Left hindlimb (tissue), 1 donor: ENCODE measurements at regions not wholly inside any gene's neighbourhood (a gene's known extent, or its start where the extent isn't known, plus 50 kb on each side); places are given as distances from the start of the nearest gene placed in this dataset.
"Not testable (repeated sequence)": the region's sequence is repeated elsewhere in the genome, so short reads cannot be mapped to it uniquely, and the experiment has no call there.

ENCODE experiments used
- DNase-seq: peaks from one replicate; pipeline ENCODE4 v3.0.0-alpha.2; 2018

- no peak for DNase-seq
Observed at GRCh38 chrX:40853004-40853815, 117.9 kb upstream of the MED14 start.

GRCh38 chrX:40853816-40854123 is 118.4 kb upstream of the MED14 start:
- DNase-seq = no peak

GRCh38 chrX:40854242-40854641 is 118.9 kb upstream of the MED14 start:
- no peak for DNase-seq

- no peak for DNase-seq
Observed at GRCh38 chrX:40855411-40855810, 120.1 kb upstream of the MED14 start.

GRCh38 chrX:40855932-40856515 is 120.7 kb upstream of the MED14 start:
- no peak for DNase-seq

GRCh38 chrX:40861952-40862554 is 126.7 kb upstream of the MED14 start:
- DNase-seq = not testable (repeated sequence)

- DNase-seq = not testable (repeated sequence)
Observed at GRCh38 chrX:40863260-40863659, 127.9 kb upstream of the MED14 start.

GRCh38 chrX:40863671-40864070 is 128.3 kb upstream of the MED14 start:
- no peak for DNase-seq

- no peak for DNase-seq
Observed at GRCh38 chrX:40864972-40865371, 129.6 kb upstream of the MED14 start.

- DNase-seq = no peak
Observed at GRCh38 chrX:40866893-40867292, 131.6 kb upstream of the MED14 start.

GRCh38 chrX:40867352-40867751 is 132.0 kb upstream of the MED14 start:
- no peak for DNase-seq

- DNase-seq = no peak
Observed at GRCh38 chrX:40868868-40869267, 133.5 kb upstream of the MED14 start.

GRCh38 chrX:40870982-40871381 is 135.6 kb upstream of the MED14 start:
- DNase-seq = not testable (repeated sequence)

GRCh38 chrX:40871385-40872082 is 136.2 kb upstream of the MED14 start:
- DNase-seq = peak; percentile 26

- no peak for DNase-seq
Observed at GRCh38 chrX:40872351-40872750, 137.0 kb upstream of the MED14 start.

- DNase-seq = no peak
Observed at GRCh38 chrX:40875476-40875875, 140.1 kb upstream of the MED14 start.

- DNase-seq = no peak
Observed at GRCh38 chrX:40877887-40878286, 142.5 kb upstream of the MED14 start.

GRCh38 chrX:40878766-40879165 is 143.4 kb upstream of the MED14 start:
- no peak for DNase-seq

- not testable (repeated sequence) for DNase-seq
Observed at GRCh38 chrX:40879172-40879571, 143.8 kb upstream of the MED14 start.

GRCh38 chrX:40880712-40881111 is 145.4 kb upstream of the MED14 start:
- DNase-seq = no peak

GRCh38 chrX:40883021-40883619 is 147.8 kb upstream of the MED14 start:
- DNase-seq = no peak

- DNase-seq = no peak
Observed at GRCh38 chrX:40885989-40886388, 150.6 kb upstream of the MED14 start.

GRCh38 chrX:40887476-40887875 is 152.1 kb upstream of the MED14 start:
- no peak for DNase-seq
